Keratinocyte (primary cell): ENCODE measurements at regions not wholly inside any gene's neighbourhood (a gene's known extent, or its start where the extent isn't known, plus 50 kb on each side); places are given as distances from the start of the nearest gene placed in this dataset.

ENCODE experiments used
- DNase-seq: peaks from one replicate; pipeline ENCODE4 v3.0.0-alpha.2; 2011; ENCODE audit warnings: low read depth, missing footprints, low spot score
- FAIRE-seq: peaks from 2 replicates; lab custom pipeline; 2011; peaks lifted over from hg19 to GRCh38; lab: Jason Lieb, UNC
- H2AFZ ChIP-seq: 2 replicates; pipeline ENCODE4 v1.6.0; 2012; ENCODE audit warnings: low read length, control low read depth, inconsistent platforms; ENCODE audit not compliant: control insufficient read depth
- H3K27ac ChIP-seq: 2 replicates; pipeline ENCODE4 v1.5.1; 2011; ENCODE audit warnings: low read length; ENCODE audit not compliant: control insufficient read depth, insufficient read depth
- H3K27me3 ChIP-seq: 3 replicates; pipeline ENCODE4 v1.6.0; 2011; ENCODE audit warnings: low read length; ENCODE audit not compliant: control insufficient read depth, insufficient read depth; ENCODE audit errors: extremely low read depth
- H3K36me3 ChIP-seq, 2 experiments: 2 replicates in 1 of 2; 3 replicates in 1 of 2; pipeline ENCODE4 v1.5.1; 2011; ENCODE audit warnings: low read length in 2 of 2, mild to moderate bottlenecking in 1 of 2; ENCODE audit not compliant: control insufficient read depth in 2 of 2, insufficient read depth in 2 of 2; ENCODE audit errors: extremely low read depth in 1 of 2
- H3K4me1 ChIP-seq: 3 replicates; pipeline ENCODE4 v1.5.1; 2011; ENCODE audit warnings: low read length; ENCODE audit not compliant: control insufficient read depth, insufficient read depth; ENCODE audit errors: extremely low read depth
- H3K4me2 ChIP-seq: 3 replicates; pipeline ENCODE4 v1.6.0; 2011; ENCODE audit warnings: low read depth, low read length; ENCODE audit not compliant: control insufficient read depth, insufficient read depth; ENCODE audit errors: extremely low read depth
- H3K4me3 ChIP-seq, 3 experiments: fragments of 200-600 bp in 1 of 3; sonication (generic) in 1 of 3; 2 replicates in 2 of 3; 3 replicates in 1 of 3; pipeline ENCODE4 v1.5.1; 2011 to 2016; ENCODE audit warnings: low read length in 3 of 3, mild to moderate bottlenecking in 3 of 3, control low read depth in 2 of 3, inconsistent platforms in 1 of 3, low read depth in 1 of 3, mixed read lengths in 1 of 3, mixed run types in 1 of 3, moderate library complexity in 1 of 3; ENCODE audit not compliant: control insufficient read depth in 2 of 3, insufficient read depth in 2 of 3; ENCODE audit errors: extremely low read depth in 1 of 3
- H3K79me2 ChIP-seq: 2 replicates; pipeline ENCODE4 v1.6.0; 2012; ENCODE audit warnings: low read length; ENCODE audit not compliant: control insufficient read depth, insufficient read depth
- H3K9ac ChIP-seq: 3 replicates; pipeline ENCODE4 v1.6.0; 2011; ENCODE audit warnings: low read length; ENCODE audit not compliant: control insufficient read depth, insufficient read depth; ENCODE audit errors: extremely low read depth
- H3K9me1 ChIP-seq: 3 replicates; pipeline ENCODE4 v1.6.0; 2011; ENCODE audit warnings: low read length; ENCODE audit not compliant: control insufficient read depth, insufficient read depth; ENCODE audit errors: extremely low read depth
- H3K9me3 ChIP-seq: 2 replicates; pipeline ENCODE4 v1.5.1; 2012; ENCODE audit warnings: low read depth, low read length; ENCODE audit not compliant: control insufficient read depth
- H4K20me1 ChIP-seq: 3 replicates; pipeline ENCODE4 v1.6.0; 2011; ENCODE audit warnings: low read length; ENCODE audit not compliant: control insufficient read depth, insufficient read depth; ENCODE audit errors: extremely low read depth
- CTCF ChIP-seq, 3 experiments: IDR thresholded peaks in 1 of 3; conservative IDR thresholded peaks in 1 of 3; optimal IDR thresholded peaks in 1 of 3; 2 replicates in 2 of 3; 3 replicates in 1 of 3; pipeline versions ENCODE3 to v1.5.1; 2011; ENCODE audit warnings: low read length in 3 of 3, mild to moderate bottlenecking in 3 of 3, moderate library complexity in 2 of 3, control low read depth in 1 of 3, inconsistent platforms in 1 of 3; ENCODE audit not compliant: insufficient read depth in 2 of 3; ENCODE audit errors: extremely low read depth in 1 of 3
- EZH2 ChIP-seq: IDR thresholded peaks from one replicate; pipeline ENCODE4 v1.6.1; 2012; ENCODE audit warnings: inconsistent platforms, mild to moderate bottlenecking, low read length, moderate library complexity
- dilution Hi-C: fragments of 300-500 bp; cut with MboI; formaldehyde crosslinking; loops from one replicate; pipeline ENCODE4 v1.7.0; 2020; ENCODE audit warnings: low sequenced_read_pairs; ENCODE audit not compliant: extremely low pct_ligation_motif_present

DNA sequence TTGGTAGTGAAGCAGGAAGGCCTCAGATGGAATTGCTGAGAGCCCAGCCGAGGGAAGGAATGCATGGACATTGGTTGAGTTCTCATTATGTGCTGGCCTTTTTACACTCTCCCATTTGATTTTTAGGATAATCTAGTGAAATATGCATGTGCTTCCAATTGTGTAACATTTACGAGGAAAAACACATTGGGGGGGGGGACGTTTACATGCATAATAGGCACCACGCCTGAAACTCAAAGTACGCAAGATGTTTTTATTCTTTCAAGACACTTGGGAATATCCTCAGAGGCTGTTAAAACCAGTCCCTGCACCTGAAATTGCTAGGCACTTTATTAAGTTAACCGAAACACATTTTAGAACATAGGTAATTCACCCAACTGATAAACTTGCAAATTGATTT lies 118.5 kb upstream of the CDH4 start:
- FAIRE-seq: no peak
- TF ChIP-seq CTCF (optimal IDR thresholded peaks at IDR 0.05 in 1 of 3, IDR thresholded peaks at IDR 0.05 in 1 of 3, conservative IDR thresholded peaks at IDR 0.05 in 1 of 3; ENCODE audit: extremely low read depth in 1 of 3, insufficient read depth in 2 of 3, low read length in 3 of 3) (no peak), EZH2 (no peak)
- Histone ChIP-seq H4K20me1 (peaks cover 11% of the 10 kb centered on the region), H3K9me3 (no peaks in the 10 kb centered on the region), H3K4me3 (no peak overlapping the region), H3K79me2 (no peaks in the 10 kb centered on the region), H3K9ac (no peak overlapping the region), H3K4me1 (no peaks in the 10 kb centered on the region), H3K27ac (no peak overlapping the region), H3K27me3 (peaks cover 85% of the 10 kb centered on the region), H3K9me1 (no peaks in the 10 kb centered on the region), H3K4me2 (no peak overlapping the region), H2AFZ (no peak overlapping the region), H3K36me3 (no peaks in the 10 kb centered on the region)
- DNase-seq: no peak
- dilution Hi-C loops: no loop called here

- no peak for FAIRE-seq
- H3K27me3 ChIP-seq: peaks cover 78% of the 10 kb centered on the region
Measured at GRCh38 chr20:61134296-61135030, 117.6 kb upstream of the CDH4 start.

More at GRCh38 chr20:61134296-61135030, 117.6 kb upstream of the CDH4 start:
- Histone ChIP-seq H3K9me1 (no peaks in the 10 kb centered on the region), H3K9ac (no peak overlapping the region), H3K27ac (no peak overlapping the region), H3K9me3 (no peaks in the 10 kb centered on the region), H3K4me2 (no peak overlapping the region), H3K79me2 (no peaks in the 10 kb centered on the region), H3K4me3 (no peak overlapping the region), H2AFZ (no peak overlapping the region), H3K36me3 (no peaks in the 10 kb centered on the region), H3K4me1 (no peaks in the 10 kb centered on the region), H4K20me1 (peaks cover 11% of the 10 kb centered on the region)
- DNase-seq: no peak
- dilution Hi-C loops: no loop called here
- TF ChIP-seq CTCF (optimal IDR thresholded peaks at IDR 0.05 in 1 of 3, IDR thresholded peaks at IDR 0.05 in 1 of 3, conservative IDR thresholded peaks at IDR 0.05 in 1 of 3; ENCODE audit: extremely low read depth in 1 of 3, insufficient read depth in 2 of 3, low read length in 3 of 3): no peak
- TF ChIP-seq EZH2: no peak
